T-cell (primary cell): ENCODE measurements at regions not wholly inside any gene's neighbourhood (a gene's known extent, or its start where the extent isn't known, plus 50 kb on each side); places are given as distances from the start of the nearest gene placed in this dataset.
"Not testable (repeated sequence)": the region's sequence is repeated elsewhere in the genome, so short reads cannot be mapped to it uniquely, and the experiment has no call there.

Source experiments
- ATAC-seq, 4 experiments: fragments of 200-7000 bp in 3 of 4; fragments of 150-1000 bp in 1 of 4; cut with Tn5 transposase; replicated peaks in 1 of 4; 1 replicate in 3 of 4; 2 replicates in 1 of 4; pipeline ENCODE4 v1.10.0; 2021; ENCODE audit warnings: moderate library complexity in 3 of 4, mild to moderate bottlenecking in 2 of 4, moderate number of reproducible peaks in 1 of 4
- CTCF ChIA-PET, 2 donors: fragments of 300-600 bp; sonication (Branson Sonifier 250); formaldehyde crosslinking; loops; one replicate each; lab custom pipeline; 2022; ENCODE audit warnings: antibody characterized with exemption in 2 of 2; lab: Charles Lee
- POLR2A ChIA-PET, 2 donors: fragments of 300-600 bp; sonication (Branson Sonifier 250); formaldehyde crosslinking; loops; one replicate each; lab custom pipeline; 2022; ENCODE audit warnings: antibody characterized with exemption in 2 of 2; lab: Charles Lee
- DNase-seq, 35 experiments: peaks; one replicate each; pipeline versions ENCODE4 v3.0.0 to v3.0.0-alpha.2; 2013 to 2023
- H3K27ac ChIP-seq: one replicate; pipeline ENCODE4 v1.5.1; 2013; ENCODE audit warnings: low read length
- H3K27me3 ChIP-seq, 2 experiments: replicated peaks in 1 of 2; 1 replicate in 1 of 2; 2 replicates in 1 of 2; pipeline versions ENCODE4 v1.6.1 to v1.7.0; 2013; ENCODE audit warnings: low read length in 1 of 2, mixed read lengths in 1 of 2; ENCODE audit not compliant: control insufficient read depth in 2 of 2, insufficient read depth in 2 of 2; ENCODE audit errors: extremely low read depth in 1 of 2
- H3K36me3 ChIP-seq, 2 donors: 1 replicate in 1 of 2; 2 replicates in 1 of 2; pipeline versions ENCODE4 v1.6.1 to v1.7.0; 2013; ENCODE audit warnings: low read length in 1 of 2; ENCODE audit not compliant: control insufficient read depth in 2 of 2, insufficient read depth in 1 of 2; ENCODE audit errors: extremely low read depth in 1 of 2
- H3K4me1 ChIP-seq, 2 experiments: 1 replicate in 1 of 2; 2 replicates in 1 of 2; pipeline versions ENCODE4 v1.6.1 to v1.7.0; 2013; ENCODE audit warnings: low read length in 2 of 2, mixed read lengths in 1 of 2; ENCODE audit not compliant: insufficient read depth in 2 of 2, control insufficient read depth in 1 of 2; ENCODE audit errors: extremely low read depth in 1 of 2
- H3K4me3 ChIP-seq, 2 donors: 1 replicate in 1 of 2; 2 replicates in 1 of 2; pipeline versions ENCODE4 v1.5.1 to v1.7.0; 2013; ENCODE audit warnings: mild to moderate bottlenecking in 2 of 2, low read length in 1 of 2, moderate library complexity in 1 of 2; ENCODE audit not compliant: control insufficient read depth in 1 of 2; ENCODE audit errors: extremely low read depth in 1 of 2
- H3K9me3 ChIP-seq: 2 replicates; pipeline ENCODE4 v1.7.0; 2013
- H3K27ac Mint-ChIP-seq, 2 donors: one replicate each; pipeline ENCODE4 v1.8.0; 2020 to 2021; ENCODE audit warnings: mild to moderate bottlenecking in 2 of 2, mixed read lengths in 2 of 2
- H3K27me3 Mint-ChIP-seq, 2 donors: one replicate each; pipeline ENCODE4 v1.8.0; 2021 to 2022; ENCODE audit warnings: mixed read lengths in 2 of 2
- H3K36me3 Mint-ChIP-seq: one replicate; pipeline ENCODE4 v1.8.0; 2021; ENCODE audit warnings: mixed read lengths
- H3K4me1 Mint-ChIP-seq, 3 donors: one replicate each; pipeline ENCODE4 v1.8.0; 2020 to 2022; ENCODE audit warnings: mixed read lengths in 3 of 3, mild to moderate bottlenecking in 1 of 3
- H3K4me3 Mint-ChIP-seq, 3 donors: one replicate each; pipeline ENCODE4 v1.8.0; 2020 to 2022; ENCODE audit warnings: mild to moderate bottlenecking in 3 of 3, mixed read lengths in 3 of 3, moderate library complexity in 3 of 3
- H3K9me3 Mint-ChIP-seq, 3 donors: one replicate each; pipeline ENCODE4 v1.8.0; 2020 to 2022; ENCODE audit warnings: mixed read lengths in 3 of 3
- WGBS: methylation state at CpG from one replicate; pipeline ENCODE4 v1.1.5; 2013; ENCODE audit warnings: missing lambda C conversion rate; ENCODE audit not compliant: insufficient coverage; 5-methylcytosine and 5-hydroxymethylcytosine counted together

GRCh38 chr17:11150906-11151511 is 90.0 kb upstream of the SHISA6 start:
- not testable (repeated sequence) for H3K27me3 ChIP-seq, ATAC-seq, H3K27me3 Mint-ChIP-seq, H3K4me1 ChIP-seq, H3K36me3 ChIP-seq, H3K4me3 ChIP-seq, H3K36me3 Mint-ChIP-seq, H3K4me3 Mint-ChIP-seq, H3K27ac Mint-ChIP-seq, H3K9me3 Mint-ChIP-seq, H3K9me3 ChIP-seq, H3K4me1 Mint-ChIP-seq, DNase-seq, H3K27ac ChIP-seq
- ChIA-PET POLR2A (interaction anchor here in 1 of 2 donors (0.5 kb wide), 1 partner anchor 628 kb away, joined by 3 read pairs; no protein-coding TSS in a partner anchor), CTCF (interaction anchor here in 1 of 2 donors (0.7 kb wide), 1 partner anchor 1099 kb away, joined by 3 read pairs; no protein-coding TSS in a partner anchor)
- WGBS: 89% methylated on average over 18 of the region's 19 CpGs

- no peaks in the 10 kb centered on the region for H3K36me3 Mint-ChIP-seq
- peaks cover 6 to 14% (median 11%) of the 10 kb centered on the region in 3 donors for H3K9me3 Mint-ChIP-seq
- Histone ChIP-seq H3K27ac (no peak overlapping the region), H3K4me1 (no peaks in the 10 kb centered on the region), H3K4me3 (no peak overlapping the region), H3K36me3 (no peaks in the 10 kb centered on the region), H3K27me3 (no peaks in the 10 kb centered on the region), H3K9me3 (no peaks in the 10 kb centered on the region)
- peak in 1 of 35 experiments; percentile 1 for DNase-seq
- H3K4me1 Mint-ChIP-seq: no peaks in the 10 kb centered on the region
- ChIA-PET POLR2A (no interaction called here), CTCF (no interaction called here)
- H3K4me3 Mint-ChIP-seq: no peak overlapping the region
- H3K27me3 Mint-ChIP-seq: peaks cover 0 to 8% of the 10 kb centered on the region in 2 donors
- no peak for ATAC-seq
- H3K27ac Mint-ChIP-seq: no peak overlapping the region
- 56% methylated on average over 3 of the region's 7 CpGs for WGBS
These were observed 96.4 kb upstream of the SHISA6 start for GRCh38 chr17:11144358-11145233.

DNA sequence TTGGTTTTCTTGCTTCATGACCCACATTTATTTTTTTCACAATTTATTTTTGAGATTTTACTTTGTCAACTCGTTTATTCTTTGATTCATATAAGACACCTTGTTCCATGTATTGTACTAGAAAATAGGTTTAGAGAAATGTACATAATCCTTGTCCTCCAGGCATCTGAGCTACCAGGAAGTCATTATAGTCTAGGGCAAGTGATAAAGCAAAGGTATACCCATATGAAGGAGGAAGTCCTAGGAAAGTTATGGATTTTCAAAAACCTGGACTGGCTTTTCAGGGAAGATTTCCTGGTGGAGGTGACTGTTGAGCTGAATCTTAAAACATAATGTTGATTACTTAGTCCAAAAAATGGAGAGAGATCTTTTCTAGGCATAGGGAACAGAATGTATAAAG is 98.8 kb upstream of the SHISA6 start:
- peaks cover 6 to 12% (median 12%) of the 10 kb centered on the region in 3 donors for H3K9me3 Mint-ChIP-seq
- H3K4me3 ChIP-seq: no peak overlapping the region
- H3K36me3 ChIP-seq: no peaks in the 10 kb centered on the region
- DNase-seq (no peak), ATAC-seq (no peak)
- no peak overlapping the region for H3K4me3 Mint-ChIP-seq
- H3K27ac Mint-ChIP-seq: no peak overlapping the region
- no peaks in the 10 kb centered on the region for H3K36me3 Mint-ChIP-seq
- no peaks in the 10 kb centered on the region for H3K9me3 ChIP-seq
- H3K27ac ChIP-seq: no peak overlapping the region
- POLR2A ChIA-PET: no interaction called here
- H3K27me3 ChIP-seq: no peaks in the 10 kb centered on the region
- H3K27me3 Mint-ChIP-seq: peaks cover 0 to 5% of the 10 kb centered on the region in 2 donors
- no peaks in the 10 kb centered on the region for H3K4me1 Mint-ChIP-seq
- no CpG with 5 or more reads among the region's 1 CpG for WGBS
- no peaks in the 10 kb centered on the region for H3K4me1 ChIP-seq
- CTCF ChIA-PET: no interaction called here

- DNase-seq: no peak
- no peaks in the 10 kb centered on the region for H3K9me3 ChIP-seq
- no peaks in the 10 kb centered on the region for H3K4me1 ChIP-seq
- 90% methylated on average over 2 of the region's 4 CpGs for WGBS
- Mint-ChIP-seq H3K27me3 (no peaks in the 10 kb centered on the region), H3K36me3 (no peaks in the 10 kb centered on the region), H3K4me1 (no peaks in the 10 kb centered on the region), H3K27ac (no peak overlapping the region), H3K9me3 (peaks cover 6 to 12% (median 12%) of the 10 kb centered on the region in 3 donors), H3K4me3 (no peak overlapping the region)
- ChIA-PET POLR2A (no interaction called here), CTCF (no interaction called here)
- no peak overlapping the region for H3K4me3 ChIP-seq
- no peaks in the 10 kb centered on the region for H3K27me3 ChIP-seq
- H3K27ac ChIP-seq: no peak overlapping the region
- ATAC-seq: no peak
- H3K36me3 ChIP-seq: no peaks in the 10 kb centered on the region
These were observed 100.5 kb upstream of the SHISA6 start for GRCh38 chr17:11140501-11140900.

DNA sequence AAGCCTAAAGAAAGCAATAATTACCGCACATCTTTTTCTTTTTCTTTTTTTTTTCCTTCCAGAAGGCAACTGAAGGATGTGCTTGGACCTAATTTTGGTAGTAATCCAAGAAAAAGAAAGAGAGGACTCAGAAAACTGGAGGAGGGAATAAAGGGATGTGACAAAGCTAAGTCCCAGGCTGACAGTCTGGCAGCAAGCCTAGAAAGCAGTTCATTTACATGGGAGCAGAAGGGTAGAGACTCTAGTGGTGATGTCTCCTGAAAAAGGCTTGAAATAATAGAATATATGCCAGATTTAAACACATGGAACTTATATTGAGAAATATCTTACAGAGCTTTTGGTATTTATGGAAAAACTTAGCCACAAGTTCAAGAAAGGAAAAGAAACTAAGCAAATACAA is 101.0 kb upstream of the SHISA6 start:
- POLR2A ChIA-PET: no interaction called here
- H3K9me3 ChIP-seq: no peaks in the 10 kb centered on the region
- H3K27ac ChIP-seq: no peak overlapping the region
- no peak for DNase-seq
- H3K4me3 ChIP-seq: no peak overlapping the region
- H3K36me3 ChIP-seq: no peaks in the 10 kb centered on the region
- Mint-ChIP-seq H3K4me3 (no peak overlapping the region), H3K27me3 (no peaks in the 10 kb centered on the region), H3K36me3 (no peaks in the 10 kb centered on the region), H3K27ac (no peak overlapping the region), H3K4me1 (no peaks in the 10 kb centered on the region), H3K9me3 (peaks cover 6 to 12% (median 12%) of the 10 kb centered on the region in 3 donors)
- no CpG with 5 or more reads among the region's 1 CpG for WGBS
- H3K4me1 ChIP-seq: no peaks in the 10 kb centered on the region
- no peak for ATAC-seq
- CTCF ChIA-PET: no interaction called here
- H3K27me3 ChIP-seq: no peaks in the 10 kb centered on the region

DNA sequence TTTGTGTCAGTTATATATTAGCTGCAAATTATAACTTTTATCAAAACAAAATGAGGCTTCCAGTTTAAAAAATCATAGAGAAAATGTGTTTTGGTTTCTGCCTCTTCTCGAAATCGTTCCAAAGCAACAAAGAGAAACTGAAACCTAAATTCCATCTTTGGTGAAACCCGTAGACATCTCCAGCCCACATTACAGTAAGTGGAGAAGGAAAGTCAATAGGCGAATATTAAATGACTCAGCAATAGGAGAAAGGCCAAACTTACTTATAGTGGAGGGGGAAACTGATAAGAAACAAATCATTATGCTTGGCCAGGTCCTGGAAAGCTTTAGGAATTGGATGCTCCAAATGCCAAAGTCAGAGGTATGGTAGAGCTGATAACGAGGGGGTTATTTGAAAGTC is 103.0 kb upstream of the SHISA6 start:
- Histone ChIP-seq H3K4me1 (no peaks in the 10 kb centered on the region), H3K36me3 (no peaks in the 10 kb centered on the region), H3K9me3 (no peaks in the 10 kb centered on the region), H3K27me3 (no peaks in the 10 kb centered on the region), H3K4me3 (no peak overlapping the region), H3K27ac (no peak overlapping the region)
- ChIA-PET POLR2A (no interaction called here), CTCF (no interaction called here)
- Mint-ChIP-seq H3K9me3 (peaks cover 3 to 12% (median 6%) of the 10 kb centered on the region in 3 donors), H3K4me1 (no peaks in the 10 kb centered on the region), H3K36me3 (no peaks in the 10 kb centered on the region), H3K27ac (no peak overlapping the region), H3K4me3 (no peak overlapping the region), H3K27me3 (no peaks in the 10 kb centered on the region)
- no peak for ATAC-seq
- WGBS: no CpG with 5 or more reads among the region's 5 CpGs
- no peak for DNase-seq
